ENCODE measurements at regions not wholly inside any gene's neighbourhood (a gene's known extent, or its start where the extent isn't known, plus 50 kb on each side); places are given as distances from the start of the nearest gene placed in this dataset.

DNA sequence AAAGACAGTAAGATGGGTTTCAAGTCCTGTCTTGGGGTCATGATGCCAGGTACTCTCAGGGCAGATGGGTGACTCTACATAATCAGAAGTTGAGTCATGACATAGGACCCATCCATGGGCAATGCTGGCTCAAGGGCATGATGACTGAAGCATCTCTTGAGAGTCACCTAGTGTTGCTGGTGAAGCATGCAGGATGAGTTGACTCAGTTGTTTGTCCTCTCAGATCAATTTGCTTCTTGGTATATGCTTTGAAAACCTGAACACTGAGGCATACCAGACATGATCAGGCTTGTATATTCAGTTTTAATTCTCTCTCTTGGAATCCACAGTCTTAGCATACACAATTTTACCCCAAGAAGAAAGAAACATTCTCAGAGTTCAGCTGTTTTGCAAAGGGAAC lies 658.9 kb upstream of the NXPH2 start:
- no peak overlapping the region for H3K4me3 ChIP-seq (ENCODE audit: low read depth, low read length)
- H3K9me3 ChIP-seq = no peaks in the 10 kb centered on the region
- ChIA-PET POLR2A (no interaction called here), CTCF (no interaction called here)
- intact Hi-C loops (cut with micrococcal nuclease; ENCODE audit: unreplicated experiment) = no loop called here
- Mint-ChIP-seq H3K27ac (ENCODE audit: unreplicated experiment) (no peak overlapping the region), H3K9me3 (ENCODE audit: unreplicated experiment) (no peaks in the 10 kb centered on the region), H3K36me3 (ENCODE audit: insufficient read depth, unreplicated experiment) (no peaks in the 10 kb centered on the region), H3K27me3 (ENCODE audit: insufficient read depth, unreplicated experiment) (no peaks in the 10 kb centered on the region), H3K4me3 (ENCODE audit: unreplicated experiment) (no peak overlapping the region), H3K4me1 (ENCODE audit: low read depth, unreplicated experiment) (no peaks in the 10 kb centered on the region)
- no peak for TF ChIP-seq CTCF (IDR thresholded peaks at IDR 0.05; ENCODE audit: insufficient read depth in 1 of 2, low read depth in 1 of 2, low read length in 1 of 2, severe bottlenecking in 1 of 2, unreplicated experiment in 1 of 2)
- H3K4me1 ChIP-seq = no peaks in the 10 kb centered on the region
- H3K27me3 ChIP-seq (replicated peaks; ENCODE audit: control insufficient read depth, insufficient read depth, low read length) = no peaks in the 10 kb centered on the region
- DNase-seq = no peak
- BruUV-seq (replicated peaks) = no TSS peak
- H3K36me3 ChIP-seq (ENCODE audit: control insufficient read depth, insufficient read depth, low read length) = no peaks in the 10 kb centered on the region

DNA sequence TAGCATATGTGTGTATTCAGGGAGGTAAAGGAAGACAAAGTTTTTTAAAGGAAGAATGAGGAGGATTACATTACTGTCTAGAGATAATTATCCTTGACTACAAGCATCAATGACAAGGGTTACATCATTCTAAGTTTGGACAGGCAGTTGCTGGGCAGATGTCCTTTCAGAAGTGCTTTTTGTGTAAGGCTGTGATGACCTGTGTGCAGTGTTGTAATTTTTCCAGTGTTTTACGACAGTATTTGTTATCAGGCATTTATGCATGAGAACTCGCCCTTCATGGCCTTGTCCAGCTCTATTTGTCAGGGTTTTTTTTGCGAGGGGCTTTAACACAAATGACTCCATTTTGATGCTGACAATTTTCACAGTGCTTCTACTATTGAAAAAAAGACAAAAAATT lies 658.3 kb upstream of the NXPH2 start:
- no peaks in the 10 kb centered on the region for H3K36me3 Mint-ChIP-seq (ENCODE audit: insufficient read depth, unreplicated experiment)
- Histone ChIP-seq H3K9me3 (no peaks in the 10 kb centered on the region), H3K4me1 (no peaks in the 10 kb centered on the region), H3K4me3 (ENCODE audit: low read depth, low read length) (no peak overlapping the region), H3K27me3 (replicated peaks; ENCODE audit: control insufficient read depth, insufficient read depth, low read length) (no peaks in the 10 kb centered on the region), H3K36me3 (ENCODE audit: control insufficient read depth, insufficient read depth, low read length) (no peaks in the 10 kb centered on the region)
- no peaks in the 10 kb centered on the region for H3K9me3 Mint-ChIP-seq (ENCODE audit: unreplicated experiment)
- no peak overlapping the region for H3K4me3 Mint-ChIP-seq (ENCODE audit: unreplicated experiment)
- no peaks in the 10 kb centered on the region for H3K27me3 Mint-ChIP-seq (ENCODE audit: insufficient read depth, unreplicated experiment)
- ChIA-PET POLR2A (no interaction called here), CTCF (no interaction called here)
- BruUV-seq (replicated peaks) = no TSS peak
- no peak for DNase-seq
- no peaks in the 10 kb centered on the region for H3K4me1 Mint-ChIP-seq (ENCODE audit: low read depth, unreplicated experiment)
- intact Hi-C loops (cut with micrococcal nuclease; ENCODE audit: unreplicated experiment) = no loop called here
- TF ChIP-seq CTCF (IDR thresholded peaks at IDR 0.05; ENCODE audit: insufficient read depth in 1 of 2, low read depth in 1 of 2, low read length in 1 of 2, severe bottlenecking in 1 of 2, unreplicated experiment in 1 of 2) = no peak
- no peak overlapping the region for H3K27ac Mint-ChIP-seq (ENCODE audit: unreplicated experiment)

GRCh38 chr2:139427164-139427563 lies 647.0 kb upstream of the NXPH2 start:
- ChIA-PET CTCF (no interaction called here), POLR2A (no interaction called here)
- no peak for TF ChIP-seq CTCF (IDR thresholded peaks at IDR 0.05; ENCODE audit: insufficient read depth in 1 of 2, low read depth in 1 of 2, low read length in 1 of 2, severe bottlenecking in 1 of 2, unreplicated experiment in 1 of 2)
- intact Hi-C loops (cut with micrococcal nuclease; ENCODE audit: unreplicated experiment) = no loop called here
- H3K4me1 Mint-ChIP-seq (ENCODE audit: low read depth, unreplicated experiment) = no peaks in the 10 kb centered on the region
- no peak overlapping the region for H3K4me3 ChIP-seq (ENCODE audit: low read depth, low read length)
- no peaks in the 10 kb centered on the region for H3K36me3 Mint-ChIP-seq (ENCODE audit: insufficient read depth, unreplicated experiment)
- DNase-seq = no peak
- H3K27ac Mint-ChIP-seq (ENCODE audit: unreplicated experiment) = no peak overlapping the region
- no TSS peak for BruUV-seq (replicated peaks)
- H3K4me1 ChIP-seq = no peaks in the 10 kb centered on the region
- no peaks in the 10 kb centered on the region for H3K27me3 Mint-ChIP-seq (ENCODE audit: insufficient read depth, unreplicated experiment)
- no peaks in the 10 kb centered on the region for H3K27me3 ChIP-seq (replicated peaks; ENCODE audit: control insufficient read depth, insufficient read depth, low read length)
- H3K36me3 ChIP-seq (ENCODE audit: control insufficient read depth, insufficient read depth, low read length) = no peaks in the 10 kb centered on the region
- no peaks in the 10 kb centered on the region for H3K9me3 Mint-ChIP-seq (ENCODE audit: unreplicated experiment)
- H3K9me3 ChIP-seq = no peaks in the 10 kb centered on the region
- H3K4me3 Mint-ChIP-seq (ENCODE audit: unreplicated experiment) = no peak overlapping the region

All from Caco-2 (cell line).